ENCODE measurements at regions not wholly inside any gene's neighbourhood (a gene's known extent, or its start where the extent isn't known, plus 50 kb on each side); places are given as distances from the start of the nearest gene placed in this dataset.

DNA sequence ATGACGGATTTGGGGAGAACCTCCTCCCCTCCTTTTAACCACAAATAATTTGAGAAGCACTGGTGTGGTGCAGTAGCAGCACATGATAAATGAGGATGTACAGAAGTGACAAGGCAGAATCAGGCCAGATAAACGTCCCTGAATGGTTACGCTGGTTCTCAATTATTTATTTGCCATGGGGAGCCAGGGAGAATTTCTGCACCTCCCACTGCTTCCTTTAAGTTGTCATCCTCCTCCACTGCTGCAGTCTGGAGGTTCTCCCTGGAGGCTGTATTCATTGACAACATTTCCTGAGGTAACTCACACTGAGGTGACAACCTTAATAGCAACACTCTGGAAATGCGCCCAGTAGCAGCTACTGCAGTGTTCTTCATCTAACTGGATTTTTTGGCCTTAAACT lies 308.9 kb upstream of the SLITRK1 start:
- H3K4me3 ChIP-seq (ENCODE audit: low read depth in 1 of 2, low read length in 2 of 2), result no peak overlapping the region
- peaks cover 0 to 16% of the 10 kb centered on the region in 2 donors for H3K9me3 ChIP-seq (ENCODE audit: control insufficient read depth in 1 of 2, low read length in 2 of 2)
- no peaks in the 10 kb centered on the region for H3K27me3 ChIP-seq (ENCODE audit: control insufficient read depth in 1 of 2, insufficient read depth in 2 of 2, low read length in 2 of 2)
- H3K9ac ChIP-seq (ENCODE audit: low read depth in 1 of 2, low read length in 2 of 2), result no peak overlapping the region
- no peaks in the 10 kb centered on the region for H3K4me1 ChIP-seq (ENCODE audit: control insufficient read depth in 1 of 2, insufficient read depth in 2 of 2, low read length in 2 of 2)
- no peak overlapping the region for H3K27ac ChIP-seq (ENCODE audit: low read depth, low read length)
- no peaks in the 10 kb centered on the region for H3K36me3 ChIP-seq (ENCODE audit: control insufficient read depth in 1 of 2, insufficient read depth in 2 of 2, low read length in 2 of 2)

DNA sequence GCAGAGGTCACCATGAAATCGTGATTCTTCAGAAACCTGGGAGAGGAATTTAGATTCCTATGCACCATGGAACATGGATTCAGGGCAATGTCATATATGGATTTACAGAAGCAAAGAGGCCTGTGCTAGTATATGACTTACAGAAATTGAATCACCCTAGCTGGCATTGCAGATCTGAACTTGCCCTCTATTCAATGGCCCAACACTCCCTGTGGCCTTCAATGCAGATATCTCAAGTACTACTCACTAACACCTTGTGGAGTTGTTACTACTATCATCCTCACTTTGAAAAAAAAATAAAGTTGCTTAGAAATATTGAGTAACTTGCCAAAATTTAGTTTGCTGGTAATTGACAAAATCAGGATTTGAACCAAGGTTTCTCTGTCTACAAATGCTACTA lies 305.4 kb upstream of the SLITRK1 start:
- Histone ChIP-seq H3K4me3 (ENCODE audit: low read depth in 1 of 2, low read length in 2 of 2) (no peak overlapping the region), H3K9ac (ENCODE audit: low read depth in 1 of 2, low read length in 2 of 2) (no peak overlapping the region), H3K36me3 (ENCODE audit: control insufficient read depth in 1 of 2, insufficient read depth in 2 of 2, low read length in 2 of 2) (no peaks in the 10 kb centered on the region), H3K27me3 (ENCODE audit: control insufficient read depth in 1 of 2, insufficient read depth in 2 of 2, low read length in 2 of 2) (no peaks in the 10 kb centered on the region), H3K4me1 (ENCODE audit: control insufficient read depth in 1 of 2, insufficient read depth in 2 of 2, low read length in 2 of 2) (no peaks in the 10 kb centered on the region), H3K9me3 (ENCODE audit: control insufficient read depth in 1 of 2, low read length in 2 of 2) (peaks cover 0 to 16% of the 10 kb centered on the region in 2 donors), H3K27ac (ENCODE audit: low read depth, low read length) (no peak overlapping the region)

DNA sequence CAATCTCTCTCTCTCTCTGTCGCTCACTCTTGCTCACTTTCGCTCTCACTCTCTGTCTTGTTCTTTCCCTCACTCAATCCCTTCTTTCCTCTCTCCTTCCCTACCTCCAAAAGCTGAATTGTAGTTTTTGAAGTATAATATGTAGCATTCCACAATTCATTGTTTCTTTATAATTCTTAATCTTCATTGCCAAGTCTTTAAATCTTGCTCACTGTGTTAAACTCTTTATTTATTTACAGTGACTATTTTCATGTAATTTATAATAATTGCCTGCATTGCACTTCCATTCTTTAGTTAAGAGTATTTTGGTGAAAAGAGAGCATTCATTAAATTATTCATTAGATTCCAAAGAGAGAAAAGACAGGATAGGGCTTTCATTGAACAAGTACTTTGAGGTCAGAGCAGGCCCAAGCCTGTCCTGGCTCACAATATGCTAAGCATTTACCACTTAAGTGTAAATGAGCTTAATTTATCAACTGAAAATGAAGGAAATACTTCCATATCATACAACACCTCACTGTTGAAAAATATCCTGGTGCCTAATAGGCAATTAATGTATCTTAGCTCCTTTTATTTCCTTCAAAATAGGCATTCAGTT lies 257.4 kb upstream of the SLITRK1 start:
- H3K27me3 ChIP-seq (ENCODE audit: control insufficient read depth in 1 of 2, insufficient read depth in 2 of 2, low read length in 2 of 2), result no peaks in the 10 kb centered on the region
- H3K4me3 ChIP-seq (ENCODE audit: low read depth in 1 of 2, low read length in 2 of 2), result no peak overlapping the region
- no peaks in the 10 kb centered on the region for H3K36me3 ChIP-seq (ENCODE audit: control insufficient read depth in 1 of 2, insufficient read depth in 2 of 2, low read length in 2 of 2)
- H3K9ac ChIP-seq (ENCODE audit: low read depth in 1 of 2, low read length in 2 of 2), result no peak overlapping the region
- no peak overlapping the region for H3K27ac ChIP-seq (ENCODE audit: low read depth, low read length)
- peaks cover 0 to 3% of the 10 kb centered on the region in 2 donors for H3K9me3 ChIP-seq (ENCODE audit: control insufficient read depth in 1 of 2, low read length in 2 of 2)
- H3K4me1 ChIP-seq (ENCODE audit: control insufficient read depth in 1 of 2, insufficient read depth in 2 of 2, low read length in 2 of 2), result no peaks in the 10 kb centered on the region

DNA sequence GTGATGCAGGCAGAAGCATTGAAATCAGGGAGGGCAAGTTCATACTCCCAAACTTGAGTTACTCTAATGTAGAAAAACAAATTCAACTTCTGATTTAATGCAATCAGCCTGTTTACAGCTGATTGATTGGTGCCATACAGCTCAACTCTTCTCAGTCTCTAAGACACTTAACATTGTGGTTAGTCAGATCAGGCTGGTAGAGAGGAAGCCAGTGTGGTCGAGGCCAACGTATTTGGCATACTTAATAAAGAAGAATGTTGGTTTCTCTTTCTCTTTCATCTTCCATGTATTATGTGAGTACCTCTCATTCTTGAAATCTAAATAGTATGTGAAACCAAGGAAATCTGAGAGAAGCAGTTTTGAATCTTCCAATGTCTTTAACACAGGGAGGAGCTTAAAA lies 255.0 kb upstream of the SLITRK1 start:
- no peak overlapping the region for H3K9ac ChIP-seq (ENCODE audit: low read depth in 1 of 2, low read length in 2 of 2)
- no peaks in the 10 kb centered on the region for H3K27me3 ChIP-seq (ENCODE audit: control insufficient read depth in 1 of 2, insufficient read depth in 2 of 2, low read length in 2 of 2)
- no peaks in the 10 kb centered on the region for H3K36me3 ChIP-seq (ENCODE audit: control insufficient read depth in 1 of 2, insufficient read depth in 2 of 2, low read length in 2 of 2)
- H3K4me1 ChIP-seq (ENCODE audit: control insufficient read depth in 1 of 2, insufficient read depth in 2 of 2, low read length in 2 of 2), result no peaks in the 10 kb centered on the region
- no peak overlapping the region for H3K27ac ChIP-seq (ENCODE audit: low read depth, low read length)
- no peak overlapping the region for H3K4me3 ChIP-seq (ENCODE audit: low read depth in 1 of 2, low read length in 2 of 2)
- no peaks in the 10 kb centered on the region for H3K9me3 ChIP-seq (ENCODE audit: control insufficient read depth in 1 of 2, low read length in 2 of 2)

DNA sequence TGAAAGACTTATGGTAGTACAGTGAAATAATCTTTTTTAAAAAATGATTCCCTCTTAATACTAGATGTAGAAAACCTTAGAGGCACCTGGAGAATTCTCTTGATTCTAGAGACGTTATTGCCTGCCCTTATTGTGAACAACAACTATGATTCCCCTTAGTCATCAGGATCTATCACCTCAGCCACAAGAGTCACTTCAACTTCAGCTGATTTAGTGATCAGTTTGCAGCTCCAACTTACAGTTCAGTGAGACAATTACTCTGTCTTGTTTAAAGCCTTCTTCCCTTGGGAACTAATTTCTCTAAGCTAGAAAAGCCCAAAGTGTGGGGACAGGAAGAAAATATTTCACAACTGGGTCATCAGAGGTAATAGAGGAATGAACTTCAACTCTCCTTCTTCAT lies 254.3 kb upstream of the SLITRK1 start:
- Histone ChIP-seq H3K27ac (ENCODE audit: low read depth, low read length) (no peak overlapping the region), H3K4me3 (ENCODE audit: low read depth in 1 of 2, low read length in 2 of 2) (no peak overlapping the region), H3K27me3 (ENCODE audit: control insufficient read depth in 1 of 2, insufficient read depth in 2 of 2, low read length in 2 of 2) (no peaks in the 10 kb centered on the region), H3K36me3 (ENCODE audit: control insufficient read depth in 1 of 2, insufficient read depth in 2 of 2, low read length in 2 of 2) (no peaks in the 10 kb centered on the region), H3K9ac (ENCODE audit: low read depth in 1 of 2, low read length in 2 of 2) (no peak overlapping the region), H3K9me3 (ENCODE audit: control insufficient read depth in 1 of 2, low read length in 2 of 2) (no peaks in the 10 kb centered on the region), H3K4me1 (ENCODE audit: control insufficient read depth in 1 of 2, insufficient read depth in 2 of 2, low read length in 2 of 2) (no peaks in the 10 kb centered on the region)

DNA sequence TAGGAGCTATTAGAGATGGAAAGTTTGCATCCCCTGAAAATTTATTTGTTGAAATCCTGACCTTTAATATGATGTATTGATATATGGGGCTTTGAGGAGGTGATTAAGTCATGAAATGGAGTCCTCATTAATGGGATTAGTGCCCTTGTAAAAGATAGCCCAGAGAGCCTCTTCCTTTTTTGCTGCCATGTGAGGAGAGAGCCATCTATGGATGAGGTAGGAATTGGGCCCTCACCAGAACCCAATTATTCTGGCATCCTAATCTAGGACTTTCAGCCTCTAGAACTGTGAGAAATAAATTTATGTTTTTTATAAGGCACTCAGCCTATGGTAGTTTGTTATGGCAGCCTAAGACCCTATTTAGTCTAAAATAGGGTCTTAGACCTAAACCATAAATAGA lies 250.2 kb upstream of the SLITRK1 start:
- no peak overlapping the region for H3K4me3 ChIP-seq (ENCODE audit: low read depth in 1 of 2, low read length in 2 of 2)
- no peaks in the 10 kb centered on the region for H3K9me3 ChIP-seq (ENCODE audit: control insufficient read depth in 1 of 2, low read length in 2 of 2)
- no peaks in the 10 kb centered on the region for H3K36me3 ChIP-seq (ENCODE audit: control insufficient read depth in 1 of 2, insufficient read depth in 2 of 2, low read length in 2 of 2)
- H3K27ac ChIP-seq (ENCODE audit: low read depth, low read length), result no peak overlapping the region
- H3K9ac ChIP-seq (ENCODE audit: low read depth in 1 of 2, low read length in 2 of 2), result no peak overlapping the region
- no peaks in the 10 kb centered on the region for H3K27me3 ChIP-seq (ENCODE audit: control insufficient read depth in 1 of 2, insufficient read depth in 2 of 2, low read length in 2 of 2)
- no peaks in the 10 kb centered on the region for H3K4me1 ChIP-seq (ENCODE audit: control insufficient read depth in 1 of 2, insufficient read depth in 2 of 2, low read length in 2 of 2)

DNA sequence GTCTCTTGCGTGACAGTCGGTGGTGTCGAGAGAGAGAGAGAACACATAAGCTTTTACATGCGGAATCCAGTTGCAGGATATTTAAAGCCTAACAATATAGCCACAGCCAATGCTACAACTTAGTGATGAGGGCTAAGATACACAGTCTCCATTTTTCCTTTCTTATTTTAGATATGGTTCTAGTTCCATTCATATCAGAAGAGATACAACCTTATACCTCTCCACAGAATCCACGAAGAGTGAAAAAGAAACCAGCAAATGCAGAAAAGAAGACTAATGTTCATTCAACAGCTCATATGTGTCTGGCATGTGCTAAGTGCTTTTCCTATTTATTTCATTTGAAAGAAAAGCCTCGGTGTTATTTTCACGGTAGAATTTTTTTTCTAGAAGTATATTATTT lies 249.0 kb upstream of the SLITRK1 start:
- Histone ChIP-seq H3K27ac (ENCODE audit: low read depth, low read length) (no peak overlapping the region), H3K4me1 (ENCODE audit: control insufficient read depth in 1 of 2, insufficient read depth in 2 of 2, low read length in 2 of 2) (no peaks in the 10 kb centered on the region), H3K9me3 (ENCODE audit: control insufficient read depth in 1 of 2, low read length in 2 of 2) (peaks cover 3 to 8% of the 10 kb centered on the region in 2 donors), H3K9ac (ENCODE audit: low read depth in 1 of 2, low read length in 2 of 2) (no peak overlapping the region), H3K4me3 (ENCODE audit: low read depth in 1 of 2, low read length in 2 of 2) (no peak overlapping the region), H3K36me3 (ENCODE audit: control insufficient read depth in 1 of 2, insufficient read depth in 2 of 2, low read length in 2 of 2) (no peaks in the 10 kb centered on the region), H3K27me3 (ENCODE audit: control insufficient read depth in 1 of 2, insufficient read depth in 2 of 2, low read length in 2 of 2) (no peaks in the 10 kb centered on the region)

DNA sequence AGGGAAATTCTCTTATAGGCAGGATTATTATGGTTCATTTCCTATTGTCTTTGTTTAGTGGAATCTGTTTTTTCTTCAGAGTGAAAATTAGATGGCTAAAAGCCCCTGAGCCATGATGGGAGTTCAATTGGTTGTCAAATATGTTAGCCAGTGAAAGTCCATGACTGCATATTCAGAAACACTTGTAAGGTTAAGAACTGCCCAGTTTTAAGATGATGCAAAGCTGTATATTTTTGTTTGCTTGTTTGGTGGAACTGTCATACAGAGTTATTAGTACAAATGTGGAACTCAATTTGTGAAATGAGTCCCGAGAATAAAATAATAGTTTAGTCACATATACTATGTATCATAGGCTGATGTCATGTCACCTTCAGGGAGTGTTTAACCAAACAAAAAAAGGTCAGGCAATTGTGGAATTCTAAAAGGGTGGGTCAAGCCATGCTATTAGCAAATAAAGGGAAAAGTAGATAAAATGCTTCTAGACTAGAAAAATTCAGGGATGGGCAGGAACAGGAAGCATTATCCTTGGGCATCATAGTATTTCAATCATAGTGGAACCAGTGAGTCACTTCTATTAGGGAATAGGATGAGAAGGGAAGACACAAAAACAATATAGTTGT lies 248.3 kb upstream of the SLITRK1 start:
- Histone ChIP-seq H3K9ac (ENCODE audit: low read depth in 1 of 2, low read length in 2 of 2) (no peak overlapping the region), H3K27me3 (ENCODE audit: control insufficient read depth in 1 of 2, insufficient read depth in 2 of 2, low read length in 2 of 2) (no peaks in the 10 kb centered on the region), H3K9me3 (ENCODE audit: control insufficient read depth in 1 of 2, low read length in 2 of 2) (peaks cover 3 to 8% of the 10 kb centered on the region in 2 donors), H3K4me1 (ENCODE audit: control insufficient read depth in 1 of 2, insufficient read depth in 2 of 2, low read length in 2 of 2) (no peaks in the 10 kb centered on the region), H3K36me3 (ENCODE audit: control insufficient read depth in 1 of 2, insufficient read depth in 2 of 2, low read length in 2 of 2) (no peaks in the 10 kb centered on the region), H3K27ac (ENCODE audit: low read depth, low read length) (no peak overlapping the region), H3K4me3 (ENCODE audit: low read depth in 1 of 2, low read length in 2 of 2) (no peak overlapping the region)

DNA sequence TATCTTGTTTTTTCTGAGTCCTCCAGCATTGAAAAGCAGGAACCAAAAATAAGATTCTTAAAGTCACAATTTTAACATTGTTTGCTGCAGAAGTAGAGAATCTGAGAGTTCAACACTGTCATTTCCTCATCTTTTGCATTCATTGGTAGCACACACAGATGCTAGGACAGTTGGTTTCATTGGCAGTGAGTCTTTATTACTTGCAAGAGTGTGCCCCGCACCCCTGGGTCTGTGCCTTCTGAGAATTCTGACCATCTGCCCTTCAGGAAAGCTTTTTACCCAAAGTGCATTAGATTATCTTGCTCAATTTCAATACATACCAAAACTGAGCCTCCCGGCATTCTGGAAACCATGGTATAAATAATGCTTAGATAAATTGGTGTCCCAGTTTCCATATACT lies 247.7 kb upstream of the SLITRK1 start:
- Histone ChIP-seq H3K27ac (ENCODE audit: low read depth, low read length) (no peak overlapping the region), H3K36me3 (ENCODE audit: control insufficient read depth in 1 of 2, insufficient read depth in 2 of 2, low read length in 2 of 2) (no peaks in the 10 kb centered on the region), H3K9ac (ENCODE audit: low read depth in 1 of 2, low read length in 2 of 2) (no peak overlapping the region), H3K27me3 (ENCODE audit: control insufficient read depth in 1 of 2, insufficient read depth in 2 of 2, low read length in 2 of 2) (no peaks in the 10 kb centered on the region), H3K4me3 (ENCODE audit: low read depth in 1 of 2, low read length in 2 of 2) (no peak overlapping the region), H3K4me1 (ENCODE audit: control insufficient read depth in 1 of 2, insufficient read depth in 2 of 2, low read length in 2 of 2) (no peaks in the 10 kb centered on the region), H3K9me3 (ENCODE audit: control insufficient read depth in 1 of 2, low read length in 2 of 2) (peaks cover 3 to 8% of the 10 kb centered on the region in 2 donors)

DNA sequence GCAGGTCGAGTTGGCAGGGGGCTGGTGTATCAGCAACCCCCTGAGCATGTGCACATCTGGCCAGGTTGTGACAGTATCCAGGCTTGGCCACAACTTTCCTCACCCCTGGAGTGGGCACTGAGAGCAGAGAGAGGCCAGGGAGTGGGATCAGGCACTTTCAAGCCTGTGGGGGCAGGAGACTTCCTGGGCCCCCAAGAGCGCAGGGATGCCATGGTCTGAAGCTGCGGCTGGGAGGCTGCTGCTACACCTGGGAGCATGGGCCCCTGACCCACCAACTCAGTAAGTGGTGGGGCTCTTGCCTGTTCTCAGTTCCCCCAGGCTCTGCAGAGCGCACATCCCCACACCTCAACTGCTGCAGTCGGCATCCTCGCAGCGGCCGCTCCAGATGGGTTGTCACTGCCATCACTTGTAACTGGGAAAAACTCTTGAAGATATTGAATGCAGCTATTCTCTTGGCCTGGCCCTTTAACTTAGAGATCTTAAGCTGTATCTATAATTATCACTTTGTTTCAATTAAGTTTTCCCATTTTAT lies 245.4 kb upstream of the SLITRK1 start:
- peaks cover 3 to 8% of the 10 kb centered on the region in 2 donors for H3K9me3 ChIP-seq (ENCODE audit: control insufficient read depth in 1 of 2, low read length in 2 of 2)
- no peak overlapping the region for H3K4me3 ChIP-seq (ENCODE audit: low read depth in 1 of 2, low read length in 2 of 2)
- no peaks in the 10 kb centered on the region for H3K4me1 ChIP-seq (ENCODE audit: control insufficient read depth in 1 of 2, insufficient read depth in 2 of 2, low read length in 2 of 2)
- no peaks in the 10 kb centered on the region for H3K27me3 ChIP-seq (ENCODE audit: control insufficient read depth in 1 of 2, insufficient read depth in 2 of 2, low read length in 2 of 2)
- no peaks in the 10 kb centered on the region for H3K36me3 ChIP-seq (ENCODE audit: control insufficient read depth in 1 of 2, insufficient read depth in 2 of 2, low read length in 2 of 2)
- no peak overlapping the region for H3K27ac ChIP-seq (ENCODE audit: low read depth, low read length)
- no peak overlapping the region for H3K9ac ChIP-seq (ENCODE audit: low read depth in 1 of 2, low read length in 2 of 2)

Data from duodenal mucosa (tissue), 2 donors.